GM12873 (cell line): ENCODE measurements at regions not wholly inside any gene's neighbourhood (a gene's known extent, or its start where the extent isn't known, plus 50 kb on each side); places are given as distances from the start of the nearest gene placed in this dataset.

Experiments used
- CTCF ChIP-seq: IDR thresholded peaks from 2 replicates; pipeline ENCODE4 v1.5.1; 2012; ENCODE audit warnings: low read depth, mild to moderate bottlenecking, moderate library complexity, low read length, control low read depth; ENCODE audit not compliant: insufficient read depth; ENCODE audit errors: missing control alignments

- no peak for TF ChIP-seq CTCF
Measured at GRCh38 chr5:171592076-171592475, 172.6 kb downstream of the FGF18 start.

- no peak for TF ChIP-seq CTCF
Measured at GRCh38 chr5:171592736-171593135, 173.3 kb downstream of the FGF18 start.

- no peak for TF ChIP-seq CTCF
Measured at GRCh38 chr5:171593401-171593800, 174.0 kb downstream of the FGF18 start.

GRCh38 chr5:171593976-171594375, 174.5 kb downstream of the FGF18 start:
- no peak for TF ChIP-seq CTCF

GRCh38 chr5:171595401-171595800, 176.0 kb downstream of the FGF18 start:
- no peak for TF ChIP-seq CTCF

GRCh38 chr5:171595801-171596231, 176.4 kb downstream of the FGF18 start:
- TF ChIP-seq CTCF: no peak

- TF ChIP-seq CTCF: no peak
Measured at GRCh38 chr5:171596391-171596878, 177.0 kb downstream of the FGF18 start.
